H9 (cell line): ENCODE measurements at regions not wholly inside any gene's neighbourhood (a gene's known extent, or its start where the extent isn't known, plus 50 kb on each side); places are given as distances from the start of the nearest gene placed in this dataset.

Source experiments
- DNase-seq: peaks from one replicate; pipeline ENCODE4 v3.0.0-alpha.2; 2017
- H2AFZ ChIP-seq: one replicate; pipeline ENCODE4 v1.6.1; 2013; ENCODE audit warnings: mild to moderate bottlenecking, low read length, control low read depth, moderate library complexity
- H2AK5ac ChIP-seq: 2 replicates; pipeline ENCODE4 v1.6.1; 2013; ENCODE audit warnings: low read length, control low read depth, mixed read lengths; ENCODE audit not compliant: insufficient read length
- H2BK120ac ChIP-seq: one replicate; pipeline ENCODE4 v1.6.1; 2013; ENCODE audit warnings: low read depth, mild to moderate bottlenecking, low read length, control low read depth, inconsistent platforms; ENCODE audit not compliant: poor library complexity, severe bottlenecking
- H2BK12ac ChIP-seq: 2 replicates; pipeline ENCODE4 v1.6.1; 2013; ENCODE audit warnings: low read length, control low read depth, mixed read lengths, low read depth; ENCODE audit not compliant: insufficient read length
- H2BK15ac ChIP-seq: 2 replicates; pipeline ENCODE4 v1.6.1; 2013; ENCODE audit warnings: low read depth, low read length, control low read depth
- H2BK20ac ChIP-seq: one replicate; pipeline ENCODE4 v1.6.1; 2013; ENCODE audit warnings: low read depth, mild to moderate bottlenecking, low read length, control low read depth, inconsistent platforms; ENCODE audit not compliant: poor library complexity, severe bottlenecking
- H2BK5ac ChIP-seq: 2 replicates; pipeline ENCODE4 v1.6.1; 2013; ENCODE audit warnings: low read length, control low read depth, mixed read lengths; ENCODE audit not compliant: insufficient read length
- H3K14ac ChIP-seq: 2 replicates; pipeline ENCODE4 v1.6.1; 2013; ENCODE audit warnings: low read length, control low read depth; ENCODE audit not compliant: insufficient read depth
- H3K18ac ChIP-seq: 2 replicates; pipeline ENCODE4 v1.6.1; 2013; ENCODE audit warnings: low read depth, mild to moderate bottlenecking, mixed read lengths, low read length, control low read depth; ENCODE audit not compliant: insufficient read length
- H3K23ac ChIP-seq: 2 replicates; pipeline ENCODE4 v1.6.1; 2013; ENCODE audit warnings: low read length, control low read depth, mixed read lengths, low read depth; ENCODE audit not compliant: insufficient read length
- H3K23me2 ChIP-seq: 2 replicates; pipeline ENCODE4 v1.6.1; 2013; ENCODE audit warnings: low read depth, mild to moderate bottlenecking, mixed read lengths, low read length, control low read depth; ENCODE audit not compliant: insufficient read length, poor library complexity, severe bottlenecking
- H3K27ac ChIP-seq: 2 replicates; pipeline ENCODE4 v1.5.1; 2013; ENCODE audit warnings: low read length, control low read depth, mixed read lengths, low read depth; ENCODE audit not compliant: insufficient read length
- H3K27me3 ChIP-seq: 2 replicates; pipeline ENCODE4 v1.6.1; 2013; ENCODE audit warnings: low read length, control low read depth, inconsistent platforms; ENCODE audit not compliant: insufficient read depth
- H3K4ac ChIP-seq: 2 replicates; pipeline ENCODE4 v1.6.1; 2013; ENCODE audit warnings: low read depth, mild to moderate bottlenecking, control low read depth, inconsistent platforms, low read length, moderate library complexity
- H3K4me1 ChIP-seq: 2 replicates; pipeline ENCODE4 v1.6.1; 2013; ENCODE audit warnings: low read length, control low read depth, inconsistent platforms; ENCODE audit not compliant: insufficient read depth
- H3K4me2 ChIP-seq: 2 replicates; pipeline ENCODE4 v1.6.1; 2013; ENCODE audit warnings: low read length, control low read depth, mixed read lengths; ENCODE audit not compliant: insufficient read length, insufficient read depth
- H3K56ac ChIP-seq: 2 replicates; pipeline ENCODE4 v1.6.1; 2013; ENCODE audit warnings: low read depth, mild to moderate bottlenecking, mixed read lengths, low read length, control low read depth; ENCODE audit not compliant: insufficient read length
- H3K79me1 ChIP-seq: 2 replicates; pipeline ENCODE4 v1.6.1; 2013; ENCODE audit warnings: low read depth, mild to moderate bottlenecking, moderate library complexity, low read length, control low read depth, inconsistent platforms; ENCODE audit not compliant: insufficient read depth, poor library complexity, severe bottlenecking
- H3K79me2 ChIP-seq: 2 replicates; pipeline ENCODE4 v1.6.1; 2013; ENCODE audit warnings: low read length, control low read depth, inconsistent platforms; ENCODE audit not compliant: insufficient read depth
- H3K9ac ChIP-seq: 2 replicates; pipeline ENCODE4 v1.6.1; 2013; ENCODE audit warnings: low read length, control low read depth, mixed read lengths; ENCODE audit not compliant: insufficient read length; ENCODE audit errors: extremely low read depth
- H3K9me3 ChIP-seq: one replicate; pipeline ENCODE4 v1.6.1; 2013; ENCODE audit warnings: low read depth, low read length, inconsistent platforms; ENCODE audit not compliant: control insufficient read depth
- H3T11ph ChIP-seq: one replicate; pipeline ENCODE4 v1.6.1; 2013; ENCODE audit warnings: mild to moderate bottlenecking, low read length, control low read depth, inconsistent platforms
- H4K20me1 ChIP-seq: one replicate; pipeline ENCODE4 v1.6.1; 2013; ENCODE audit not compliant: control insufficient read depth, insufficient read length, insufficient read depth
- H4K5ac ChIP-seq: 2 replicates; pipeline ENCODE4 v1.6.1; 2013; ENCODE audit warnings: low read depth, mild to moderate bottlenecking, mixed read lengths, low read length, control low read depth; ENCODE audit not compliant: insufficient read length
- H4K8ac ChIP-seq: replicated peaks from 2 replicates; pipeline ENCODE4 v1.6.1; 2013; ENCODE audit warnings: low read length, control low read depth, mixed read lengths, low read depth; ENCODE audit not compliant: insufficient read length
- H4K91ac ChIP-seq: 2 replicates; pipeline ENCODE4 v1.6.1; 2013; ENCODE audit warnings: low read depth, mild to moderate bottlenecking, moderate library complexity, mixed read lengths, low read length, control low read depth; ENCODE audit not compliant: insufficient read length
- H3K27ac Mint-ChIP-seq, 3 experiments: 2 replicates in 2 of 3; 3 replicates in 1 of 3; pipeline ENCODE4 v1.8.0; 2020 to 2021; ENCODE audit warnings: mixed read lengths in 3 of 3, mild to moderate bottlenecking in 1 of 3, moderate library complexity in 1 of 3
- H3K27me3 Mint-ChIP-seq: 2 replicates; pipeline ENCODE4 v1.8.0; 2021; ENCODE audit warnings: low read depth, mild to moderate bottlenecking, moderate library complexity, mixed read lengths
- H3K36me3 Mint-ChIP-seq, 3 experiments: 2 replicates in 2 of 3; 3 replicates in 1 of 3; pipeline ENCODE4 v1.8.0; 2020 to 2021; ENCODE audit warnings: low read depth in 3 of 3, mixed read lengths in 3 of 3; ENCODE audit not compliant: insufficient read depth in 1 of 3
- H3K4me1 Mint-ChIP-seq, 2 experiments: 2 replicates each; pipeline ENCODE4 v1.8.0; 2020; ENCODE audit warnings: mixed read lengths in 2 of 2
- H3K4me3 Mint-ChIP-seq, 2 experiments: 2 replicates in 1 of 2; 3 replicates in 1 of 2; pipeline ENCODE4 v1.8.0; 2020 to 2021; ENCODE audit warnings: mild to moderate bottlenecking in 2 of 2, mixed read lengths in 2 of 2, moderate library complexity in 1 of 2
- H3K9me3 Mint-ChIP-seq, 2 experiments: 2 replicates in 1 of 2; 3 replicates in 1 of 2; pipeline ENCODE4 v1.8.0; 2020; ENCODE audit warnings: mild to moderate bottlenecking in 2 of 2, mixed read lengths in 2 of 2, moderate library complexity in 1 of 2
- CTCF ChIP-seq: fragments of 200-600 bp; sonication (generic); conservative IDR thresholded peaks from 3 replicates; pipeline ENCODE4 v1.8.0; 2021; ENCODE audit warnings: antibody characterized with exemption, mild to moderate bottlenecking
- WGBS: extraction: QIAGEN DNeasy Blood & Tissue Kit; methylation state at CpG from one replicate; pipeline ENCODE4 v1.1.7; 2013; ENCODE audit warnings: missing lambda C conversion rate, low lambda C conversion rate, mixed read lengths; ENCODE audit not compliant: insufficient read length; ENCODE audit errors: extremely low coverage; 5-methylcytosine and 5-hydroxymethylcytosine counted together

DNA sequence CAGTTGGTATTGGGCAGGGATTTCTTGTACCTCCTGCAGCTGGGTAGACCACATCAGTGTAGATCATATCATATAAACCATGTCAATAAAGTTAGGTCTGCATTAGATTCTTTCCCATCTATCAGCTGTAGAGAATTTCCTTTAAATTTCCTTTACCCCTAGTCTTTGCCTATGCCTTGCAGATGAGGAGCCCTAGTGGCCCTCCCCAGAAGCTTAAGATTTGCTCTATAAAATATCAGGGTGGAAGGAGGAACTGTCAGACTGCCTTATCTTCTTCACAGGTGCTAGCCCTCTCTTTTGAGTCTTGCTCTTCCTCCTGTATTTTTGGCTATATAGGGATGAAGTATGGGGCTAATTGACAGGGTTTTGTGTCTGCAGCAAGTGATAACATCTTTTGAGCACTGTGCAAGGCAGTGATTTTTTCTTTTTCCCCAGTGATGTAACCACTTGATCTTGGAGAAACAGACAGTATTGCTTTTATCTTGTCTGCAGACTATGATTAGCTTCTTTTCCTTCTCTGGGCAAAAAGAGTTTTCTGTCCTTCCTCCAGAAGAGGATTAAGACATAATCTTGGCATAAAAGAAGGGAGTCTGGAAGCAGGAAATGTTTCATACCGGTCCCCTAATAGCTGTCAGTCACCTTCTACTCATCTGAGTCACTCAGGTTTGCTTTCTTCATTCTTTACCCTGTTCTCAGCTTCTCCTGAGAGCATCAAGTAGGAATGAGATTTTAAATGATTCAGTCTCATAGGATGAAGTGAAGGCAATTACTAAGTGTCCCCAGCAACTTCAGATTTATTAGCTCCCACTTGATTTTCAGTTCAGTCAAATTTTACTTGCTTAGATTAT lies 286.4 kb downstream of the CDH19 start:
- no peaks in the 10 kb centered on the region for H3K9me3 ChIP-seq
- no peak overlapping the region for H4K5ac ChIP-seq
- H4K8ac ChIP-seq: no peak overlapping the region
- Mint-ChIP-seq H3K4me3 (no peak overlapping the region), H3K36me3 (no peaks in the 10 kb centered on the region), H3K27me3 (no peaks in the 10 kb centered on the region), H3K27ac (peak overlapping the region in 1 of 3 experiments; percentile 63; a peak in 4 of 7 replicates), H3K4me1 (peaks cover 13 to 16% of the 10 kb centered on the region in 2 experiments), H3K9me3 (no peaks in the 10 kb centered on the region)
- H3K56ac ChIP-seq: no peak overlapping the region
- H4K91ac ChIP-seq: no peak overlapping the region
- H3K4me1 ChIP-seq: no peaks in the 10 kb centered on the region
- H3K27ac ChIP-seq: no peak overlapping the region
- DNase-seq: no peak
- no peak overlapping the region for H2AK5ac ChIP-seq
- no peak overlapping the region for H3K18ac ChIP-seq
- no peak overlapping the region for H3K23ac ChIP-seq
- no peak overlapping the region for H2BK120ac ChIP-seq
- H3K79me2 ChIP-seq: no peaks in the 10 kb centered on the region
- no peak overlapping the region for H3T11ph ChIP-seq
- H2BK5ac ChIP-seq: no peak overlapping the region
- no peak overlapping the region for H3K9ac ChIP-seq
- no peaks in the 10 kb centered on the region for H3K23me2 ChIP-seq
- WGBS: no CpG with 5 or more reads among the region's 1 CpG
- no peak overlapping the region for H3K4ac ChIP-seq
- H2AFZ ChIP-seq: no peak overlapping the region
- no peaks in the 10 kb centered on the region for H3K27me3 ChIP-seq
- H3K79me1 ChIP-seq: no peaks in the 10 kb centered on the region
- TF ChIP-seq CTCF: no peak
- H4K20me1 ChIP-seq: no peaks in the 10 kb centered on the region
- peak overlapping the region; percentile 45 for H2BK12ac ChIP-seq
- H3K4me2 ChIP-seq: no peak overlapping the region
- H3K14ac ChIP-seq: no peak overlapping the region; the same call in 1 of the 2 replicates
- no peak overlapping the region for H2BK15ac ChIP-seq
- no peak overlapping the region for H2BK20ac ChIP-seq
